HG03558 (cell line): ENCODE measurements at regions not wholly inside any gene's neighbourhood (a gene's known extent, or its start where the extent isn't known, plus 50 kb on each side); places are given as distances from the start of the nearest gene placed in this dataset.

Experiments used
- ATAC-seq: cut with Tn5 transposase; IDR thresholded peaks from one replicate; pipeline ENCODE4 v1.9.1; 2021; ENCODE audit warnings: moderate number of reproducible peaks; ENCODE audit not compliant: unreplicated experiment; ENCODE audit errors: extremely low read depth

DNA sequence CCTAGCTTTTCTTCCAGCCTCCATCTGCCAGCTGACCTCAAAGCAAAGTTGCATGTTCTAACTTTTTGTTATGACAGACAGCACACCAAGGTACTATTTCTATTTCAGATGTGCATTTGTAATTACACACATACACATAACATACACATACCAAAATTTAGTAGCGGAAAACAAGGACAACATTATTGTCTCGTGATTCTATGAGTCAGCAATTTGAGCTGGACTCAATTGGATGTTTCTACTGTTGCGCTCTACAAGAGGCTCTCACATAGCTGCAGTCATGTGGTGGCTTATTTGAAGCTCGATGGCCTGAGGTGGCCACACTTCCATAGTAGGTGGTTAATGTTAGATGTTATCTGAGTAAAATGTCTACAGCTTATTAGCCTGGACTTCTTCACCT, 1010.1 kb upstream of the B3GALT2 start:
- no peak for ATAC-seq

DNA sequence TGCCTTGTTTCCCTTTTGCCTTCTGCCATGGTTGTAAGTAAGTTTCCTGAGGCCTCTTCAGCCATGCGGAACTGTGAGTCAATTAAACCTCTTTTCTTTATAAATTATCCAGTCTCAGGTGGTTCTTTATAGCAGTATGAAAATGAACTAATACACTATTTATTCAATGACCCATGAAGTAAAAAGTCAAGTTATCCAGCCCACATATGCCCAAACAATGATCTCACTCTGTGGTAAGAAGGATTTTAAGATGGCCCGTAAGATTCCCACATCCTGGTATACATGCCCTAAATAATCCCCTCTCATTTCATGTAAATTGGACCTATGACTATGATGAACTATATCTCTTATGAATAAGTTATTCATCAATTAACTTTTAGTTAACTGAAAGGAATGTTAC, 1008.3 kb upstream of the B3GALT2 start:
- ATAC-seq = no peak

DNA sequence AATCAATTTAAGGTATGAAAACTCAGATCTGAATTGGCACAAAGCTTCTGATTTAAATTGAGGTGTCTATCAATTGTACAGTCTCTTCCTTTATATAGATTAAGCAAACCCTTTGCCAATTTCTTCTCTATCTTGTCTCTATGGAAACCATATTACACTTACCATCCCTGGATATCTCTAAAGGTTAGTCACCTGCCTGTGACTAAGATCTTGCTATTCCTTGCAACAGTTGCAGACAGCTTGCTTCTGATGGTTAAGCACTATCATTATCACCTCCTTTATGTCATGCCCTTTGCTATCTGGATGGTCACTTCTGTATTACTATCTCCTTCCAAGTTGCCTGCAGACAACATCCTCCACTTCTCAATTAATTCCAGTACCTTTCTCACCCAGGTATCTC, 998.6 kb upstream of the B3GALT2 start:
- no peak for ATAC-seq

- no peak for ATAC-seq
These were observed 998.0 kb upstream of the B3GALT2 start for GRCh38 chr1:194184425-194184824.

- ATAC-seq = no peak
These were observed 995.4 kb upstream of the B3GALT2 start for GRCh38 chr1:194181845-194182244.

- ATAC-seq = no peak
These were observed 989.8 kb upstream of the B3GALT2 start for GRCh38 chr1:194176212-194176611.

DNA sequence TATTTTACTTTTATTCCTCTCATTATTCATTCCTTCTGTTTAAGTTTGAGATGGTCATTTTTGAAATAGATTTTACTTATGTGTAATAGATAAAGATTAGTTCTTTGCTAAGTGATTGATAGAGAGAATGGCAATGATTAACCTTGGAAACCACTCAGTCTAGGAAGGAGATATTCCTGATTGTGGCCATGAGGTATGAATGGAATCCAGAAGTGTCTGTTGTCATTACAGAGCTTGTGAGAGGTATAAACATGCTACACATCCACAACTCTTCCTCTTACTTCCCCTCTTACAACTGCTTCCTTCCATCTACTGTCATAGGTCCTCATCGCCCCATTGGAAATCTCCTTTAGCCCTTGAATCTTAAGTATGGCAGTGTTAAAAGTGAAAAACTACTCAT, 988.8 kb upstream of the B3GALT2 start:
- ATAC-seq = no peak

DNA sequence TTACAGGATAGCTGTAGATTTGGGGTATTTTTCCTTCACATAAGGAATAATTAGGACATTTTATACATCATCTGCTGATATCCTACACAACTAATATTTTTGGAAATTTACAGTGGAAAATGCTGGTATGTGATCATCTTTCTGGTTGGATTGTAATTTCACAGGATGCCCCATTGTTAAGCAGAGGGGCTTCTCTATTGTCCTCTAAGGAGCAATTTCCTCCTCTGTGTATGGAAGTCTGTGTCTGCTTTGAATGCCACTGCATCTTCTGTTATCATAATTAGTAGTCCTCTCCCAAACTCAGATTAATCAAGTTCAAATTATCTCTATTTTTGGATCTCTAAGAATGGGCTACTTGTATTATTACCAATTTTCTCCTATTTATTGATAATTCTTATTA, 988.1 kb upstream of the B3GALT2 start:
- ATAC-seq = no peak

- ATAC-seq = no peak
These were observed 985.2 kb upstream of the B3GALT2 start for GRCh38 chr1:194171596-194171995.

DNA sequence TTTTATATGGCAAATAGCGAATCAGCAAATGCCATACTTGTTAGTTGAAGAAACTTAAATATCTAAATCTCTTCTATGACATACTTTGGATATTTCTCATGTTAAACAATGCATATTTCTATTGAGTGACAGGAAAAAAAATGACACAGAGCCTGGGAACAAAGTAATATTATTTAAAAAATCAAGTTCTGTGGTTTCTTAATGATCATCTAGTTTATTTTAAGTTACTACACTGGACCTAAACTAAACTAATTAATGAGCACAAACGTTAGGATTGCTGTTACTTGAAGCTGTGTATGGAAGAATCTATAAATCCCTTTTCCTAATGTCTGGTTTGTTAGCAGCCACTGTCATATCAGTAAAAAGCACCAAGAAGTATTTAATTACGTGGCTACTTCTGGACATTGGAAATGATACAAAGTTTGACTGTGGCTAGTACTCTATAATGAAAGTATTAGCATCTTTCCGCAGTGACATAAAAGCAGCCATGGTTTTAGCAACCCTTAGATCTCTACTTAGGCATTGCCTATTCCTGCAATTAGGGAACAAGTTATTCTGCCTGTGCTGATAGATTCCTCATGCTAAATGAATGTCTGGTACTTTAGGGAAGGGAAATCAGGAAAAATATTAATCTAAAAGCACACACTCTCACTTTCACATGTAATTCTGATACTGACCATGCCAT, 981.7 kb upstream of the B3GALT2 start:
- no peak for ATAC-seq

- ATAC-seq = no peak
These were observed 978.3 kb upstream of the B3GALT2 start for GRCh38 chr1:194164755-194165154.

- no peak for ATAC-seq
These were observed 975.2 kb upstream of the B3GALT2 start for GRCh38 chr1:194161591-194161990.

DNA sequence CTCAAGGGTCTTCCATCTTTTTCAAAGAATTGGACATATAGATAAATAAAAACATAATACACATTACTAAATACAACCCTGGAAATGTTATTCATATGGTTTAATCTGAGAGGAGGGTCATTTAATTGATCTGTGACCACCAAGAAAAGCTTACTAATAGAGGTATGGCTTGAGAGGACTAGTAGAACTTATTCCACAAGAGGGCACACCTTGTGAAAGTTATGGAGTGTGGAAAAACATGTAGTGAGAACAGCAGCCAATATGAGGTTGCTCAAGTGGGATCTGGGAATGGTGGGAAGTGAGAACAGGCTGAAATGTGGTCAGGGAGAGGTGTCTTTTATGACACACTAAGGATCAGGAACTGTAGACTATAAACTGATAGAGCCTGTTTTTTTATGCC, 973.5 kb upstream of the B3GALT2 start:
- ATAC-seq = no peak

GRCh38 chr1:194155962-194156361, 969.5 kb upstream of the B3GALT2 start:
- ATAC-seq = no peak

DNA sequence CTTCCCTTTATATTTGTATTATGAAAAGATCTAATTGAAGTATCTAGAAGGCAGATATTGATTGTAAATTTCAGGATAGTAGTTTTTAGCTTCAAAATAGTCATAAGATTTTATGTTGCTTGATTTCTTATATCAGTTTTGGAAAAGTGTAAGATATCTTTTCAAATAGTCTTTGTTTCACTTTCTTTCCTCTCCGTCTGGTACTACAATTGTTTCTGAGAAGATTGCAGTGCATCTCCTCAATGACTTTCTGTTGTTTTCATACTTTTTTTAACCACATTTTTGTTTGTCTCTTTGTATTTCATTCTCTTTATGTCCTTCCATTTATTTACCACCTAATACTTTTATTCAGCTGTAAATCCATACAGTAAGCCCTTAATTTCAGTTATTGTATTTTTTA, 964.6 kb upstream of the B3GALT2 start:
- no peak for ATAC-seq

DNA sequence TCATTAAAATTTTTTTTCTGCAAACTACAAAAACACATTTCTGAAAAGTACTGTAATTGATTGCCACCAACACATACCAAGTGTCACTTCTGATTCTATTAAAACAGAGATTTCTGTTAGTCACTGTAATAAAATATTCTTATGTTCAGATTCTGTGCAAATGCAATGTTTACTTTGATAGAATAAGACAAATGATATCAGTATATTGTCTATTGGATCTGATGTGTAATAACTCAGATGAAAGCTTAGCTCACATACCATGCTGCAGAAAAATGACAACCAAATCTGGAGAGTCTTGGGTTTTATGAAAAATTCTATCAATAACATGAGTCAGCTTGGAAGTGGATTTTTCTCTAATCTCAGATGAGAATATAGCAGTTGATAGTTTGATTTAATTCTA, 963.8 kb upstream of the B3GALT2 start:
- ATAC-seq = no peak

DNA sequence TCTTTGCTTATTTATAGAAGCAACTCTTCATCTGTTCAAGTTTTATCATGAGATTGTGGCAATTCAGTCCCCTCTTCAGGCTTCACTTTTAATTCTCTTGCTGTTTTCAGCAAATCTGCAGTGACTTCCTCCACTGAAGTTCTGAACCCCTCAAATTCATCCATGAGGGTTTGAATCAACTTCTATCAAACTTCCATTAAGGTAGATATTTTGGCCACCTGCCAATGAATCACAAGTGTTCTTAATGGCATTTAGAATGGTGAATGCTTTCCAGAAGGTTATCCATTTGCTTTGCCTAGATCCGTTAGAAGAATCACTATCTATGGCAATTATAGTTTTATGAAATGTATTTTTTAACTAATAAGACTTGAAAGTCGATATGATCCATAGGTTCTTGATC, 946.7 kb upstream of the B3GALT2 start:
- no peak for ATAC-seq

DNA sequence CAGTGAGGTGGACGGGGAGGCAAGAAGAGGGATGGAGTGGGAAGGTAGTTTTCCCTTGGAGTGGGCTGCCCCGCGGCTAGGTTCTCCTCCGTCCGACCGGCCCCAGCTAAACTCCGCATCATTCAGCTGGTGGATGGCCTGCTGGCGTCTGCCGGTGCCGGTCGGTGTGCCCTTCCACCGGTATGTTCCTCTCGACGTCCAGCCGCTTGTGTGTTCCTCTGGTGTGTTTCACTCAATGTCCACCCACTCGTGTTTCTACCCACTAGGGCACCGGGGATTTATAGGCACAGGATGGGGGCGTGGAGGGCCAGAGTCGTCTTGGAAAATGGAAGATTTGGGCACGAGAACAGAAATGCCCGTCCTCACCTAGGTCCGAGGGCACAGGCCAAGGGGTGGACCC, 931.7 kb upstream of the B3GALT2 start:
- no peak for ATAC-seq

DNA sequence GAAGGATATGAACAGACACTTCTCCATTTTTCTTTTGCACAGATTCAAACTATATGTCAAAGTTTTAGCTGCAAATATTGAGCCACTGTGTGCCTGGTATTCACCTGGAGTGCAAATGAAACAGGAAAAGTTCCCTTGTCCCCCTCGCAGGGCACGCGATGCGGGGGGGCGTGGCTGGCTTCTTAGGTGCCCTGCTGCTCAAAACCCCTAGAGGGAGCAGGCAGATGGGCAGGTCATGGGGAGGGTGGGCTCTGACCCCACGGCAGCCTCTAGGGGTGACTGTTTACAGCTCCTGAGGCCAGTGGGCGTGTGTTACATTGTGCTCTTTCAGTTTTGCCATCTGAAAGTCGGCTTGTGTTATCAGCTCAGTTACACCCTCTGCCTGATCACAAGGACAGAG, 931.2 kb upstream of the B3GALT2 start:
- ATAC-seq = no peak

DNA sequence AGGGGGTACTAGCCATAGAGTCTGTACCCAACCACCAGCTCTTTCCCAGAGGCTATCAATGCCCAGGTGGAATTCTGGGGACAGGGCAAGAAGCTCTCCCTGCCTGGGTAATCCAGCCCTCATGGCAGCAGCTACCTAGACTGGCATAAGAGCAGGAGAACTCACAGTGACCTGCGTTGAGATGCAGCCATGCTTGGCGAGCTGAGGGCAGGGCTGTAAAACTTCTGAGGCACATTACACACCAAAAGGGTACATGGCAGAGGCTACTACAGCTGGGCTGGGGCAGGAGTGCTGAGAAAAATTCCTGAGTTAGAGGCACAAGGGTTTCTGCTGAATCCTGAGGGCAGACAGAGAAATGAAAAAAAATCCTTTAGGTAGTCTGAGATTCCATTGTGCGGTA, 927.9 kb upstream of the B3GALT2 start:
- no peak for ATAC-seq

GRCh38 chr1:194105381-194105780, 919.0 kb upstream of the B3GALT2 start:
- ATAC-seq = no peak

- no peak for ATAC-seq
These were observed 917.9 kb upstream of the B3GALT2 start for GRCh38 chr1:194104247-194104844.
